H1 (cell line): ENCODE measurements at regions not wholly inside any gene's neighbourhood (a gene's known extent, or its start where the extent isn't known, plus 50 kb on each side); places are given as distances from the start of the nearest gene placed in this dataset.
A peak's percentile ranks its signal among the peaks of the same experiment; 100 is the strongest.

Experiments
- CTCF ChIA-PET: fragments of 300-600 bp; sonication (Branson Sonifier 250); formaldehyde crosslinking; loops from one replicate; lab custom pipeline; 2021; ENCODE audit not compliant: partially characterized antibody; lab: Charles Lee
- POLR2A ChIA-PET: fragments of 300-600 bp; sonication (Branson Sonifier 250); formaldehyde crosslinking; loops from one replicate; lab custom pipeline; 2021; ENCODE audit warnings: inconsistent platforms; ENCODE audit not compliant: partially characterized antibody; lab: Charles Lee
- DNase-seq, 2 experiments: peaks; one replicate each; pipeline versions ENCODE4 v3.0.0 to v3.0.0-alpha.2; 2010 to 2022; ENCODE audit warnings: low spot score in 2 of 2, low read depth in 1 of 2, mixed read lengths in 1 of 2
- FAIRE-seq: peaks from 2 replicates; lab custom pipeline; 2011; peaks lifted over from hg19 to GRCh38; lab: Jason Lieb, UNC
- H2AFZ ChIP-seq: 2 replicates; pipeline ENCODE4 v1.8.1; 2012; ENCODE audit warnings: low read length, inconsistent platforms
- H2AK5ac ChIP-seq: 2 replicates; pipeline ENCODE4 v1.6.1; 2013; ENCODE audit warnings: low read depth, low read length
- H2BK120ac ChIP-seq: replicated peaks from 2 replicates; pipeline ENCODE3; 2013; ENCODE audit warnings: low read depth, low read length, inconsistent platforms
- H2BK12ac ChIP-seq: 2 replicates; pipeline ENCODE4 v1.6.1; 2013; ENCODE audit warnings: low read depth, low read length
- H2BK15ac ChIP-seq: 2 replicates; pipeline ENCODE4 v1.6.1; 2013; ENCODE audit warnings: low read length
- H2BK20ac ChIP-seq: 2 replicates; pipeline ENCODE4 v1.6.1; 2013; ENCODE audit warnings: low read length
- H2BK5ac ChIP-seq: 2 replicates; pipeline ENCODE4 v1.6.1; 2013; ENCODE audit warnings: low read depth, low read length
- H3K14ac ChIP-seq: 2 replicates; pipeline ENCODE4 v1.6.1; 2013; ENCODE audit warnings: inconsistent platforms; ENCODE audit not compliant: insufficient read length
- H3K18ac ChIP-seq: 2 replicates; pipeline ENCODE4 v1.6.1; 2013; ENCODE audit warnings: low read length; ENCODE audit errors: extremely low read depth
- H3K23ac ChIP-seq: 2 replicates; pipeline ENCODE4 v1.6.1; 2013; ENCODE audit warnings: inconsistent platforms; ENCODE audit not compliant: insufficient read length
- H3K23me2 ChIP-seq: 2 replicates; pipeline ENCODE4 v1.6.1; 2013; ENCODE audit warnings: low read depth, low read length
- H3K27ac ChIP-seq: 2 replicates; pipeline ENCODE4 v1.6.1; 2011; ENCODE audit warnings: low read depth, low read length, inconsistent platforms
- H3K27me3 ChIP-seq, 4 experiments: replicated peaks in 1 of 4; 1 replicate in 1 of 4; 2 replicates in 3 of 4; pipeline versions ENCODE4 v1.6.1 to v1.8.1; 2011 to 2013; ENCODE audit warnings: low read length in 3 of 4, mild to moderate bottlenecking in 3 of 4, inconsistent platforms in 2 of 4, mixed read lengths in 2 of 4, moderate library complexity in 1 of 4; ENCODE audit not compliant: control insufficient read depth in 3 of 4, insufficient read depth in 3 of 4; ENCODE audit errors: extremely low read depth in 1 of 4
- H3K36me3 ChIP-seq, 4 experiments: 2 replicates each; pipeline versions ENCODE4 v1.6.1 to v1.8.1; 2011 to 2013; ENCODE audit warnings: mild to moderate bottlenecking in 4 of 4, low read length in 3 of 4, moderate library complexity in 2 of 4, control low read depth in 1 of 4, inconsistent platforms in 1 of 4; ENCODE audit not compliant: insufficient read depth in 4 of 4, control insufficient read depth in 2 of 4
- H3K4ac ChIP-seq: replicated peaks from 2 replicates; pipeline ENCODE3; 2013; ENCODE audit warnings: low read length, low read depth, mixed read lengths, inconsistent platforms; ENCODE audit not compliant: insufficient read length
- H3K4me1 ChIP-seq, 4 experiments: replicated peaks in 1 of 4; 1 replicate in 1 of 4; 2 replicates in 3 of 4; pipeline versions ENCODE4 v1.6.1 to v1.8.1; 2011 to 2013; ENCODE audit warnings: low read length in 3 of 4, inconsistent platforms in 2 of 4, mixed read lengths in 1 of 4; ENCODE audit not compliant: insufficient read depth in 4 of 4, control insufficient read depth in 3 of 4
- H3K4me2 ChIP-seq, 2 experiments: 2 replicates each; pipeline versions ENCODE4 v1.6.1 to v1.8.1; 2011 to 2013; ENCODE audit warnings: low read depth in 2 of 2, low read length in 2 of 2, control low read depth in 1 of 2, inconsistent platforms in 1 of 2, mild to moderate bottlenecking in 1 of 2; ENCODE audit not compliant: insufficient read depth in 1 of 2
- H3K4me3 ChIP-seq, 4 experiments: fragments of 200-600, 300-600 bp in 1 of 4; sonication (generic), shearing (Covaris generic), sonication (Bioruptor Twin) in 1 of 4; 2 replicates each; pipeline versions ENCODE4 v1.5.1 to v1.8.1; 2011 to 2016; ENCODE audit warnings: low read length in 4 of 4, low read depth in 3 of 4, control low read depth in 2 of 4, inconsistent platforms in 2 of 4, mild to moderate bottlenecking in 2 of 4, mixed read lengths in 1 of 4, moderate library complexity in 1 of 4; ENCODE audit not compliant: insufficient read depth in 2 of 4; ENCODE audit errors: extremely low read depth in 1 of 4
- H3K56ac ChIP-seq: replicated peaks from 2 replicates; pipeline ENCODE3; 2013; ENCODE audit warnings: low read depth, mild to moderate bottlenecking, mixed read lengths, low read length, inconsistent platforms; ENCODE audit not compliant: insufficient read length
- H3K79me1 ChIP-seq: 2 replicates; pipeline ENCODE4 v1.6.1; 2013; ENCODE audit warnings: low read depth, low read length, control low read depth
- H3K79me2 ChIP-seq, 2 experiments: 2 replicates each; pipeline versions ENCODE4 v1.6.1 to v1.8.1; 2012 to 2013; ENCODE audit warnings: low read length in 2 of 2, mild to moderate bottlenecking in 2 of 2, inconsistent platforms in 1 of 2; ENCODE audit not compliant: insufficient read depth in 2 of 2, control insufficient read depth in 1 of 2
- H3K9ac ChIP-seq, 4 experiments: replicated peaks in 1 of 4; 1 replicate in 1 of 4; 2 replicates in 3 of 4; pipeline versions ENCODE4 v1.6.1 to v1.8.1; 2011 to 2013; ENCODE audit warnings: low read depth in 3 of 4, low read length in 3 of 4, control low read depth in 2 of 4, mild to moderate bottlenecking in 2 of 4, moderate library complexity in 2 of 4, inconsistent platforms in 1 of 4; ENCODE audit errors: extremely low read depth in 1 of 4
- H3K9me3 ChIP-seq, 2 experiments: 2 replicates each; pipeline versions ENCODE4 v1.6.1 to v1.8.1; 2012 to 2013; ENCODE audit warnings: mild to moderate bottlenecking in 2 of 2, moderate library complexity in 2 of 2, control low read depth in 1 of 2, inconsistent platforms in 1 of 2, low read depth in 1 of 2, low read length in 1 of 2, mixed read lengths in 1 of 2; ENCODE audit not compliant: insufficient read depth in 2 of 2
- H4K20me1 ChIP-seq, 2 experiments: replicated peaks in 1 of 2; 2 replicates each; pipeline versions ENCODE3 to v1.8.1; 2011 to 2013; ENCODE audit warnings: inconsistent platforms in 2 of 2, low read length in 2 of 2, mild to moderate bottlenecking in 1 of 2; ENCODE audit not compliant: insufficient read depth in 2 of 2, control insufficient read depth in 1 of 2
- H4K5ac ChIP-seq: 2 replicates; pipeline ENCODE4 v1.6.1; 2013; ENCODE audit warnings: low read length, low read depth, mixed read lengths, inconsistent platforms; ENCODE audit not compliant: insufficient read length
- H4K8ac ChIP-seq: 2 replicates; pipeline ENCODE4 v1.8.0; 2013; ENCODE audit warnings: mild to moderate bottlenecking, moderate library complexity, low read length, inconsistent platforms; ENCODE audit not compliant: insufficient read depth; ENCODE audit errors: extremely low read depth
- H4K91ac ChIP-seq: replicated peaks from 2 replicates; pipeline ENCODE3; 2013; ENCODE audit warnings: low read length, mixed read lengths, inconsistent platforms; ENCODE audit not compliant: insufficient read length
- EZH2 ChIP-seq: fragments of 200-600 bp; sonication (generic); IDR thresholded peaks from 2 replicates; pipeline ENCODE4 v1.7.1; 2012; ENCODE audit warnings: low read depth, mild to moderate bottlenecking, moderate library complexity, low read length, inconsistent platforms; ENCODE audit not compliant: severe bottlenecking
- RAD21 ChIP-seq, 2 experiments: IDR thresholded peaks in 1 of 2; conservative IDR thresholded peaks in 1 of 2; 2 replicates each; pipeline ENCODE4 v1.6.1; 2011; ENCODE audit warnings: low read depth in 2 of 2, low read length in 2 of 2, improper control_type of control experiment in 1 of 2, inconsistent platforms in 1 of 2, mild to moderate bottlenecking in 1 of 2, moderate library complexity in 1 of 2
- RFX5 ChIP-seq: IDR thresholded peaks from 2 replicates; pipeline ENCODE4 v1.6.1; 2011; ENCODE audit warnings: low read depth, low read length, improper control_type of control experiment, borderline replicate concordance
- YY1 ChIP-seq: IDR thresholded peaks from 2 replicates; pipeline ENCODE4 v1.6.1; 2011; ENCODE audit warnings: low read depth, mild to moderate bottlenecking, low read length
- WGBS, 2 experiments: shearing (Covaris generic) in 1 of 2; methylation state at CpG; one replicate each; pipeline versions ENCODE4 v1.1.6 to v1.1.7; 2013 to 2015; ENCODE audit warnings: low lambda C conversion rate in 2 of 2, mixed read lengths in 2 of 2, inconsistent platforms in 1 of 2, low coverage in 1 of 2, missing lambda C conversion rate in 1 of 2; ENCODE audit not compliant: insufficient replicate concordance in 2 of 2, insufficient coverage in 1 of 2, insufficient read length in 1 of 2; ENCODE audit errors: extremely low coverage in 1 of 2, missing lambda C conversion rate in 1 of 2; 5-methylcytosine and 5-hydroxymethylcytosine counted together
- TF ChIP-seq, protein P1 (sequence below), 3 experiments: IDR thresholded peaks; 1 replicate in 2 of 3; 2 replicates in 1 of 3; pipeline versions ENCODE4 v1.5.1 to v1.6.1; 2011; ENCODE audit warnings: low read length in 3 of 3, mild to moderate bottlenecking in 3 of 3, inconsistent platforms in 2 of 3, low read depth in 1 of 3, moderate library complexity in 1 of 3; ENCODE audit not compliant: insufficient read depth in 1 of 3; ENCODE audit errors: control extremely low read depth in 1 of 3

GRCh38 chrX:16436348-16437188 is 213.4 kb upstream of the S100G start:
- Histone ChIP-seq H3K4ac (no peak overlapping the region), H4K8ac (no peak overlapping the region), H3K23me2 (no peaks in the 10 kb centered on the region), H3K4me2 (no peak overlapping the region), H2BK15ac (no peak overlapping the region), H2BK12ac (no peak overlapping the region), H3K9me3 (no peaks in the 10 kb centered on the region), H3K4me1 (no peaks in the 10 kb centered on the region), H4K20me1 (no peaks in the 10 kb centered on the region), H3K36me3 (no peaks in the 10 kb centered on the region), H3K27ac (no peak overlapping the region), H4K5ac (no peak overlapping the region), H3K79me2 (no peaks in the 10 kb centered on the region), H4K91ac (peak overlapping the region; percentile 15), H3K4me3 (no peak overlapping the region), H3K14ac (no peak overlapping the region), H2AK5ac (no peak overlapping the region), H3K18ac (no peak overlapping the region), H2BK120ac (no peak overlapping the region), H2AFZ (no peak overlapping the region), H3K79me1 (no peaks in the 10 kb centered on the region), H3K23ac (no peak overlapping the region), H3K9ac (no peak overlapping the region), H2BK20ac (no peak overlapping the region), H2BK5ac (no peak overlapping the region), H3K27me3 (no peaks in the 10 kb centered on the region), H3K56ac (no peak overlapping the region)
- CTCF ChIA-PET, result interaction anchor here (0.6 to 1.9 kb wide), 17 partner anchors 8 to 429 kb away, joined by 3 to 9 read pairs (median 4); no protein-coding TSS in a partner anchor
- TF ChIP-seq, protein P1, sequence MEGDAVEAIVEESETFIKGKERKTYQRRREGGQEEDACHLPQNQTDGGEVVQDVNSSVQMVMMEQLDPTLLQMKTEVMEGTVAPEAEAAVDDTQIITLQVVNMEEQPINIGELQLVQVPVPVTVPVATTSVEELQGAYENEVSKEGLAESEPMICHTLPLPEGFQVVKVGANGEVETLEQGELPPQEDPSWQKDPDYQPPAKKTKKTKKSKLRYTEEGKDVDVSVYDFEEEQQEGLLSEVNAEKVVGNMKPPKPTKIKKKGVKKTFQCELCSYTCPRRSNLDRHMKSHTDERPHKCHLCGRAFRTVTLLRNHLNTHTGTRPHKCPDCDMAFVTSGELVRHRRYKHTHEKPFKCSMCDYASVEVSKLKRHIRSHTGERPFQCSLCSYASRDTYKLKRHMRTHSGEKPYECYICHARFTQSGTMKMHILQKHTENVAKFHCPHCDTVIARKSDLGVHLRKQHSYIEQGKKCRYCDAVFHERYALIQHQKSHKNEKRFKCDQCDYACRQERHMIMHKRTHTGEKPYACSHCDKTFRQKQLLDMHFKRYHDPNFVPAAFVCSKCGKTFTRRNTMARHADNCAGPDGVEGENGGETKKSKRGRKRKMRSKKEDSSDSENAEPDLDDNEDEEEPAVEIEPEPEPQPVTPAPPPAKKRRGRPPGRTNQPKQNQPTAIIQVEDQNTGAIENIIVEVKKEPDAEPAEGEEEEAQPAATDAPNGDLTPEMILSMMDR (IDR thresholded peaks at IDR 0.05; ENCODE audit: control extremely low read depth in 1 of 3, insufficient read depth in 1 of 3, low read depth in 1 of 3, low read length in 3 of 3), result peak; percentile 54 to 67 (median 56)
- TF ChIP-seq RAD21 (IDR thresholded peaks at IDR 0.05 in 1 of 2, conservative IDR thresholded peaks at IDR 0.05 in 1 of 2; ENCODE audit: low read depth in 2 of 2, low read length in 2 of 2) (peak; percentile 60 to 76), RFX5 (no peak), YY1 (peak; percentile 68), EZH2 (no peak)
- POLR2A ChIA-PET, result no interaction called here
- DNase-seq (peak; percentile 5 to 73), FAIRE-seq (peak; percentile 94)
- 43% methylated on average over 11 of the region's 12 CpGs; no CpG with 5 or more reads in 1 of the 2 experiments for WGBS, 2 experiments
